KMS-11 (cell line): ENCODE measurements at regions not wholly inside any gene's neighbourhood (a gene's known extent, or its start where the extent isn't known, plus 50 kb on each side); places are given as distances from the start of the nearest gene placed in this dataset.

ENCODE experiments used
- H2AFZ ChIP-seq: fragments of 200-600 bp; sonication (generic); 2 replicates; pipeline ENCODE4 v1.6.1; 2016; ENCODE audit warnings: antibody characterized with exemption, mixed run types, low read depth
- H3K27ac ChIP-seq: fragments of 200-600 bp; sonication (generic); 2 replicates; pipeline ENCODE4 v1.6.1; 2016; ENCODE audit warnings: mild to moderate bottlenecking, mixed run types
- H3K27me3 ChIP-seq: fragments of 200-600 bp; sonication (generic); 2 replicates; pipeline ENCODE4 v1.6.1; 2017; ENCODE audit warnings: mild to moderate bottlenecking, low read depth, mixed run types, moderate library complexity; ENCODE audit not compliant: insufficient read depth
- H3K36me3 ChIP-seq: fragments of 200-600 bp; sonication (generic); 2 replicates; pipeline ENCODE4 v1.6.1; 2017; ENCODE audit warnings: mild to moderate bottlenecking, mixed run types; ENCODE audit not compliant: insufficient read depth
- H3K4me1 ChIP-seq: fragments of 200-600 bp; sonication (generic); 2 replicates; pipeline ENCODE4 v1.6.1; 2016; ENCODE audit warnings: mild to moderate bottlenecking, low read depth, mixed run types; ENCODE audit not compliant: poor library complexity, severe bottlenecking
- H3K4me2 ChIP-seq: fragments of 200-600 bp; sonication (generic); 2 replicates; pipeline ENCODE4 v1.7.0; 2016; ENCODE audit warnings: mild to moderate bottlenecking, mixed run types
- H3K4me3 ChIP-seq: fragments of 200-600 bp; sonication (generic); IDR thresholded peaks from 2 replicates; pipeline ENCODE4 v1.6.1; 2017; ENCODE audit warnings: low read depth, low read length, mixed read lengths; ENCODE audit not compliant: insufficient read depth
- H3K79me2 ChIP-seq: fragments of 200-600 bp; sonication (generic); 2 replicates; pipeline ENCODE4 v1.6.1; 2016; ENCODE audit warnings: low read depth, mixed run types; ENCODE audit not compliant: insufficient read depth
- H3K9ac ChIP-seq: fragments of 200-600 bp; sonication (generic); 2 replicates; pipeline ENCODE4 v1.6.1; 2016; ENCODE audit warnings: mild to moderate bottlenecking, mixed run types
- H4K20me1 ChIP-seq: fragments of 200-600 bp; sonication (generic); 2 replicates; pipeline ENCODE4 v1.6.1; 2016; ENCODE audit warnings: mild to moderate bottlenecking, mixed run types; ENCODE audit not compliant: insufficient read depth
- CTCF ChIP-seq: fragments of 200-600 bp; sonication (generic); conservative IDR thresholded peaks from 2 replicates; pipeline ENCODE4 v1.6.1; 2017; ENCODE audit warnings: low read depth, mild to moderate bottlenecking, antibody characterized with exemption, low read length, moderate library complexity, mixed read lengths

- Histone ChIP-seq H3K36me3 (no peaks in the 10 kb centered on the region), H3K4me2 (no peak overlapping the region), H4K20me1 (no peaks in the 10 kb centered on the region), H3K4me1 (no peaks in the 10 kb centered on the region), H3K4me3 (no peak overlapping the region), H3K27ac (no peak overlapping the region), H3K79me2 (no peaks in the 10 kb centered on the region), H3K9ac (no peak overlapping the region), H2AFZ (no peak overlapping the region), H3K27me3 (no peaks in the 10 kb centered on the region)
- no peak for TF ChIP-seq CTCF
Observed at GRCh38 chr10:113243311-113243710, 293.3 kb downstream of the TCF7L2 start.

- H3K27ac ChIP-seq = no peak overlapping the region
- no peaks in the 10 kb centered on the region for H3K79me2 ChIP-seq
- no peak overlapping the region for H3K4me2 ChIP-seq
- TF ChIP-seq CTCF = no peak
- H3K9ac ChIP-seq = no peak overlapping the region
- H3K27me3 ChIP-seq = no peaks in the 10 kb centered on the region
- no peak overlapping the region for H3K4me3 ChIP-seq
- no peak overlapping the region for H2AFZ ChIP-seq
- H3K4me1 ChIP-seq = no peaks in the 10 kb centered on the region
- no peaks in the 10 kb centered on the region for H4K20me1 ChIP-seq
- H3K36me3 ChIP-seq = no peaks in the 10 kb centered on the region
Observed at GRCh38 chr10:113244750-113245149, 294.7 kb downstream of the TCF7L2 start.

- Histone ChIP-seq H3K4me2 (no peak overlapping the region), H3K4me3 (no peak overlapping the region), H4K20me1 (no peaks in the 10 kb centered on the region), H2AFZ (no peak overlapping the region), H3K79me2 (no peaks in the 10 kb centered on the region), H3K27me3 (no peaks in the 10 kb centered on the region), H3K36me3 (no peaks in the 10 kb centered on the region), H3K9ac (no peak overlapping the region), H3K27ac (no peak overlapping the region), H3K4me1 (no peaks in the 10 kb centered on the region)
- no peak for TF ChIP-seq CTCF
Observed at GRCh38 chr10:113245286-113245685, 295.2 kb downstream of the TCF7L2 start.

GRCh38 chr10:113247050-113247449, 297.0 kb downstream of the TCF7L2 start:
- TF ChIP-seq CTCF = no peak
- Histone ChIP-seq H3K27me3 (no peaks in the 10 kb centered on the region), H3K9ac (no peak overlapping the region), H3K36me3 (no peaks in the 10 kb centered on the region), H3K4me2 (no peak overlapping the region), H3K4me1 (no peaks in the 10 kb centered on the region), H3K79me2 (no peaks in the 10 kb centered on the region), H2AFZ (no peak overlapping the region), H3K4me3 (no peak overlapping the region), H3K27ac (no peak overlapping the region), H4K20me1 (no peaks in the 10 kb centered on the region)
